ENCODE measurements at regions not wholly inside any gene's neighbourhood (a gene's known extent, or its start where the extent isn't known, plus 50 kb on each side); places are given as distances from the start of the nearest gene placed in this dataset.

DNA sequence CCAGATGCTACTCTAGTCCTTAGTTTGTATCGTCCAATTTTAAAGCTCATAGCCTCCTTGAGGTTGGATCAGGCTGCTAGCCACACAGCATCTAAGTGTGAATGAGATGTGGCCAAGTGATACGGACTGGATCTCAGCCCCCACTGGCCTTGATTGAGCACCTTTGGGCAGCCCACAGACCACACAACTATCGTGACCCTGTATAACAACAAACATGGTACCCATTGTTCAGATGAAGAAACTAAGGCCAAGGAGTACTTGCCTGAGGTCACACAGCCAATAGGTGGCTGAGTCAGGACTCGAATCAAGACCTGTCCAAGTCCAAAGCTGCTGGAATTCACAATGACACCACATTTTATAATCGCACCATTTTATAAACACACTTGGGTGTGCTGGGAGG, 73.0 kb upstream of the IRX3 start:
- POLR2A ChIA-PET, result no interaction called here
- CTCF ChIA-PET, result no interaction called here
- H3K4me3 ChIP-seq (ENCODE audit: low read depth, low read length), result no peak overlapping the region
- TF ChIP-seq, protein P1, sequence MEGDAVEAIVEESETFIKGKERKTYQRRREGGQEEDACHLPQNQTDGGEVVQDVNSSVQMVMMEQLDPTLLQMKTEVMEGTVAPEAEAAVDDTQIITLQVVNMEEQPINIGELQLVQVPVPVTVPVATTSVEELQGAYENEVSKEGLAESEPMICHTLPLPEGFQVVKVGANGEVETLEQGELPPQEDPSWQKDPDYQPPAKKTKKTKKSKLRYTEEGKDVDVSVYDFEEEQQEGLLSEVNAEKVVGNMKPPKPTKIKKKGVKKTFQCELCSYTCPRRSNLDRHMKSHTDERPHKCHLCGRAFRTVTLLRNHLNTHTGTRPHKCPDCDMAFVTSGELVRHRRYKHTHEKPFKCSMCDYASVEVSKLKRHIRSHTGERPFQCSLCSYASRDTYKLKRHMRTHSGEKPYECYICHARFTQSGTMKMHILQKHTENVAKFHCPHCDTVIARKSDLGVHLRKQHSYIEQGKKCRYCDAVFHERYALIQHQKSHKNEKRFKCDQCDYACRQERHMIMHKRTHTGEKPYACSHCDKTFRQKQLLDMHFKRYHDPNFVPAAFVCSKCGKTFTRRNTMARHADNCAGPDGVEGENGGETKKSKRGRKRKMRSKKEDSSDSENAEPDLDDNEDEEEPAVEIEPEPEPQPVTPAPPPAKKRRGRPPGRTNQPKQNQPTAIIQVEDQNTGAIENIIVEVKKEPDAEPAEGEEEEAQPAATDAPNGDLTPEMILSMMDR (IDR thresholded peaks at IDR 0.05; ENCODE audit: insufficient read depth, low read length, missing control alignments), result no peak
- DNase-seq (ENCODE audit: low read depth, low spot score), result no peak

DNA sequence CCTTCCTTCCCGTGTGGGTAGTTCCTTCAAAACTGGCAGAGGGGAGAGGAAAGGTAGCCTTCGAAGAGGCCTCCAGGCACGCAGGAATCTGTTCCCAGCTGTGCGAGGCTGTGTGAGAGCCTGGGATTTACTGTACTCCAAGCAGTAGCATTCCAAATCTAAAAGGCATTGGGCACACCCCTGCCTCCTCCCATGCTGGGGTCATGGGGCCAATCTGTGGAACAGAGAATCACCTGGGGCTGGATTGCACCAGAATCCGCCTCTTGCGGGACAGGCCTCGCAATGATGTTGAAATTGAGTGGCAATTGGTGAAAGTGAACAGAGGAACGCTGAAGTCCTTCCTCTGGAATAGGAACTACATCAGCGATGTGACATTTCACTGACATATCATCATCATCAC, 72.5 kb upstream of the IRX3 start:
- POLR2A ChIA-PET, result no interaction called here
- no peak for DNase-seq (ENCODE audit: low read depth, low spot score)
- TF ChIP-seq, protein P1 (IDR thresholded peaks at IDR 0.05; ENCODE audit: insufficient read depth, low read length, missing control alignments), result no peak

DNA sequence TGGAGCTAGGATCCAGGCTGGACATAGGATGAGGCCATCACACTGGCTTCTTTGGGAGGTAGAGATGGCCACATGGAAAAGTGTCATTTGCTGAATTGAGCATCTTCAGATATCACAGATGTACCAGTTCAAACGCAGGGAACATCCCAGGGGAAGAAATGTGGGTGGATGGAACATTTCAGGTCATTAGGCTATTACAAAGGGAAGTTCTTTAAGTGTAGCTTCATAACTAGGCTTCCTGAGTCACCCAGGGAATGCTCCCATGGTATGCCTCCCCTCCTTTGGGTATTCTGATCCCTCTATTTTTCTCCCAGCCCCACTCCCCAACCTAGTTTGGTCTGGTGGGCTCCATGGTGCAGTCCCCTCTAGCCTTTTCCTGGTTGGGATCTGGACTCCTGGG, 69.8 kb upstream of the IRX3 start:
- DNase-seq (ENCODE audit: low read depth, low spot score), result no peak
- TF ChIP-seq, protein P1 (IDR thresholded peaks at IDR 0.05; ENCODE audit: insufficient read depth, low read length, missing control alignments), result no peak
- H3K4me3 ChIP-seq (ENCODE audit: low read depth, low read length), result no peak overlapping the region
- POLR2A ChIA-PET, result no interaction called here
- CTCF ChIA-PET, result no interaction called here

More for the DNA sequence above, 72.5 kb upstream of the IRX3 start:
- no peak overlapping the region for H3K4me3 ChIP-seq (ENCODE audit: low read depth, low read length)
- CTCF ChIA-PET, result no interaction called here

DNA sequence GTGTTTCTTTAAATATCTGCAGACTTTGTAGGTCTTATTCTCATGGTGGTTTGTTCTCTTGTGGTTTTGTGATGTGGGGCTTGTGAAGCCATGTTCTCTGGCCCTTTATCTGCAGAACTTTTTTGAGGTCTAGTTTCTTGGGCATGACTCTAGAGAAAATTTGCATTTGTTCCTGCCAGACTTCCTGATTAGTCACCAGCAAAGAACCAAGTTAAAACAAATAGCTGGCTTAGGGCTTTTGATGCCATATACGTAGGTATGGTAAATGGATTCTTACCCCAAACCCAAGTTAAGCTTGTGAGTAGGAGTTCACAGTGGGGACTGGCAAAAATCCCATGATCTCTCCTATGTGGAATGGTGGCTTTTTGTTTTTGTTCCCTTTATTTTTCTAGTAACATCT, 68.7 kb upstream of the IRX3 start:
- ChIA-PET POLR2A (no interaction called here), CTCF (no interaction called here)
- no peak overlapping the region for H3K4me3 ChIP-seq (ENCODE audit: low read depth, low read length)
- TF ChIP-seq, protein P1 (IDR thresholded peaks at IDR 0.05; ENCODE audit: insufficient read depth, low read length, missing control alignments), result no peak
- no peak for DNase-seq (ENCODE audit: low read depth, low spot score)

DNA sequence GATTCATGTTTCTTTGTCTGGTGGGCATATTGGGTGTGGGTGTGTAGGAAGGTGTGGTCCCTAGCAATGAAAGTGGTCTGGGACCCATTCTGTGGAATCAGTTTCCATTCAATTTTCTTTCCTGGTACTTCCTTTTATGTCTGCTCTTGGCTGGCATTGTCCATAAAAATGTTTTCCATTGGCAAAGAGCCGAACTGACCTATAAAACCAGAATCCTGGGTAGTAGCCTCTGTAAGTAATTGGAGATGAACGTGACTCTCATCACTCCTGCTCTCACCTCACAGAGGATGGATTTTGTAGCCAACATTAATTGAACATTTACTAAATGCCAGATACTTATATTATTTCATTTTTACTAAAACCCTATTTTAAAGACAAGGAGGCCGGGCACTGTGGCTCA, 66.5 kb upstream of the IRX3 start:
- ChIA-PET CTCF (no interaction called here), POLR2A (no interaction called here)
- TF ChIP-seq, protein P1 (IDR thresholded peaks at IDR 0.05; ENCODE audit: insufficient read depth, low read length, missing control alignments), result no peak
- no peak for DNase-seq (ENCODE audit: low read depth, low spot score)
- H3K4me3 ChIP-seq (ENCODE audit: low read depth, low read length), result no peak overlapping the region

DNA sequence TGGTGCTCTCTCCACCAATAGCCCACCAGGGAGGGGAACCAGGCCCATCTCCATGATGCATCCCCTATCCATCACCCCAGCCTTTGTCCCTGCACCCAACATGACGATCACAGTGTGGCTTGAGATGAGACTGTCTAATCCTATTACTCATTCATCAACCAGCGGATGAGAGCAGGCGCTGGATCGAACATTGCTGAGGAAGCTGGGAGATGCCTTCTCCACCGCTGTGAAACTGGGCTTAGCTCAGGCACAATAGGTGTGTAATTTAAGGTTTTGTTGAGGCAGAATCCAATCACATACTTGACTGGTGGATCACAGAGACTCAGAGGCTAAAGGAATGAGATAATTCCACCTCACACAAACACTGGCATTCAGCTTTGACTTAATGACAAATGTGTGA, 64.6 kb upstream of the IRX3 start:
- ChIA-PET POLR2A (no interaction called here), CTCF (no interaction called here)
- TF ChIP-seq, protein P1 (IDR thresholded peaks at IDR 0.05; ENCODE audit: insufficient read depth, low read length, missing control alignments), result no peak
- no peak overlapping the region for H3K4me3 ChIP-seq (ENCODE audit: low read depth, low read length)
- DNase-seq (ENCODE audit: low read depth, low spot score), result no peak
